ENCODE measurements at regions not wholly inside any gene's neighbourhood (a gene's known extent, or its start where the extent isn't known, plus 50 kb on each side); places are given as distances from the start of the nearest gene placed in this dataset.

DNA sequence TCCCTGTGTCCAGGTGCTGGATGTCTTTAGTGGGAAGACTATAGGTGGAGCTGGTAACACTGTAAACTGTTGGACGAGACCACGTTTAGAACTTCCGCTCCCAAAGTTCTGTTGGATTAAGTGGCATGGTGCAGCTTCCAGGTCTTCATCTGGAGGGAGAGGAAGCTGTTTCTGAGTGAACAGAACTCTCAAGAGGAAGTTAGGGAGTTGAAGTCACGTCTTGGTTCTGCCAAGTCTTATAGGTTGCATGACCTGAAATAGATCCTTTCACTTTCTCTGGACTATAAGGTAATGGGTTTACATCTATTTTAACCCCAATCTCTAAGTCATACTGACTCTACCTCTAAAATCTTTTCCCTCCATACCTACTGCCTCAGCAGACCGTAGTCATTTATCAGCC lies 97.4 kb upstream of the TNR start:
- Histone ChIP-seq H4K8ac (ENCODE audit: extremely low read depth, insufficient read depth, low read length) (no peak overlapping the region), H3K36me3 (ENCODE audit: control insufficient read depth in 2 of 4, insufficient read depth in 4 of 4, low read length in 3 of 4) (no peaks in the 10 kb centered on the region), H3K4ac (replicated peaks; ENCODE audit: insufficient read length, low read depth, low read length) (no peak overlapping the region), H2BK15ac (ENCODE audit: low read length) (0 out of 2 replicates have a peak overlapping the region, but pooled peaks have one; percentile 12), H3K4me1 (replicated peaks in 1 of 4; ENCODE audit: control insufficient read depth in 3 of 4, insufficient read depth in 4 of 4, low read length in 3 of 4) (peaks cover 0 to 10% (median 2%) of the 10 kb centered on the region in 4 experiments; a peak in 2 of 7 replicates), H3K4me3 (ENCODE audit: extremely low read depth in 1 of 4, insufficient read depth in 2 of 4, low read depth in 3 of 4, low read length in 4 of 4) (no peak overlapping the region), H3K79me2 (ENCODE audit: control insufficient read depth in 1 of 2, insufficient read depth in 2 of 2, low read length in 2 of 2) (no peaks in the 10 kb centered on the region), H2BK12ac (ENCODE audit: low read depth, low read length) (no peak overlapping the region), H2AK5ac (ENCODE audit: low read depth, low read length) (no peak overlapping the region), H3K79me1 (ENCODE audit: low read depth, low read length) (no peaks in the 10 kb centered on the region), H2BK20ac (ENCODE audit: low read length) (no peak overlapping the region), H4K5ac (ENCODE audit: insufficient read length, low read depth, low read length) (no peak overlapping the region), H3K27me3 (replicated peaks in 1 of 4; ENCODE audit: control insufficient read depth in 3 of 4, extremely low read depth in 1 of 4, insufficient read depth in 3 of 4, low read length in 3 of 4) (no peaks in the 10 kb centered on the region; a peak in 1 of 7 replicates), H3K9ac (replicated peaks in 1 of 4; ENCODE audit: extremely low read depth in 1 of 4, low read depth in 3 of 4, low read length in 3 of 4) (no peak overlapping the region), H4K91ac (replicated peaks; ENCODE audit: insufficient read length, low read length) (no peak overlapping the region), H3K56ac (replicated peaks; ENCODE audit: insufficient read length, low read depth, low read length) (no peak overlapping the region), H3K23ac (ENCODE audit: insufficient read length) (no peak overlapping the region), H2BK5ac (ENCODE audit: low read depth, low read length) (no peak overlapping the region), H2BK120ac (replicated peaks; ENCODE audit: low read depth, low read length) (no peak overlapping the region), H3K18ac (ENCODE audit: extremely low read depth, low read length) (no peak overlapping the region), H2AFZ (ENCODE audit: low read length) (no peak overlapping the region), H3K23me2 (ENCODE audit: low read depth, low read length) (no peaks in the 10 kb centered on the region), H3K14ac (ENCODE audit: insufficient read length) (no peak overlapping the region), H3K4me2 (ENCODE audit: insufficient read depth in 1 of 2, low read depth in 2 of 2, low read length in 2 of 2) (no peak overlapping the region), H4K20me1 (replicated peaks in 1 of 2; ENCODE audit: control insufficient read depth in 1 of 2, insufficient read depth in 2 of 2, low read length in 2 of 2) (no peaks in the 10 kb centered on the region), H3K27ac (ENCODE audit: low read depth, low read length) (no peak overlapping the region), H3K9me3 (ENCODE audit: insufficient read depth in 2 of 2, low read depth in 1 of 2, low read length in 1 of 2) (no peaks in the 10 kb centered on the region)
- CTCF ChIA-PET (ENCODE audit: partially characterized antibody) = interaction anchor here (1.0 to 1.6 kb wide), 5 partner anchors 10 to 97 kb away, joined by 3 to 7 read pairs (median 4); partner anchors contain the start of gene TNR
- no peak for TF ChIP-seq KDM4A (IDR thresholded peaks at IDR 0.05; ENCODE audit: low read depth, low read length, severe bottlenecking)
- no peak for TF ChIP-seq GABPA (IDR thresholded peaks at IDR 0.05; ENCODE audit: borderline replicate concordance, insufficient read depth, low read length)
- TF ChIP-seq SP2 (IDR thresholded peaks at IDR 0.05; ENCODE audit: low read length) = no peak
- no peak for TF ChIP-seq E2F6 (IDR thresholded peaks at IDR 0.05)
- TF ChIP-seq CHD2 (IDR thresholded peaks at IDR 0.05; ENCODE audit: low read length) = no peak
- TF ChIP-seq MAX (IDR thresholded peaks at IDR 0.05) = no peak
- no peak for TF ChIP-seq POLR2A (IDR thresholded peaks at IDR 0.05; ENCODE audit: control extremely low read depth in 1 of 2, low read depth in 2 of 2, low read length in 2 of 2)
- TF ChIP-seq SAP30 (IDR thresholded peaks at IDR 0.05; ENCODE audit: insufficient read depth, insufficient replicate concordance, low read length) = no peak
- no peak for TF ChIP-seq TBP (IDR thresholded peaks at IDR 0.05; ENCODE audit: low read depth, low read length)
- TF ChIP-seq CREB1 (IDR thresholded peaks at IDR 0.05) = no peak
- no peak for TF ChIP-seq GTF2F1 (IDR thresholded peaks at IDR 0.05; ENCODE audit: borderline replicate concordance, low read depth, low read length)
- no peak for TF ChIP-seq KDM5A (IDR thresholded peaks at IDR 0.05; ENCODE audit: low read length)
- no peak for TF ChIP-seq POLR2AphosphoS5 (IDR thresholded peaks at IDR 0.05; ENCODE audit: low read depth, low read length)
- no peak for TF ChIP-seq JUND (IDR thresholded peaks at IDR 0.05; ENCODE audit: low read length)
- TF ChIP-seq YY1 (IDR thresholded peaks at IDR 0.05; ENCODE audit: low read depth, low read length) = no peak
- DNase-seq (ENCODE audit: low read depth in 1 of 2, low spot score in 2 of 2) (no peak), FAIRE-seq (no peak)
- POLR2A ChIA-PET (ENCODE audit: partially characterized antibody) = interaction anchor here (1.5 kb wide), 1 partner anchor 12 kb away, joined by 5 read pairs; no protein-coding TSS in a partner anchor
- WGBS, 2 experiments (ENCODE audit: extremely low coverage in 1 of 2, insufficient coverage in 1 of 2, insufficient read length in 1 of 2, insufficient replicate concordance in 2 of 2, low coverage in 1 of 2, low lambda C conversion rate in 2 of 2, missing lambda C conversion rate in 1 of 2) = 89% methylated on average over 5 of the region's 5 CpGs; no CpG with 5 or more reads in 1 of the 2 experiments
